Parathyroid adenoma (tissue), 2 donors: ENCODE measurements at regions not wholly inside any gene's neighbourhood (a gene's known extent, or its start where the extent isn't known, plus 50 kb on each side); places are given as distances from the start of the nearest gene placed in this dataset.

Experiments used
- H2AFZ ChIP-seq: fragments of 300-600 bp; sonication (generic); one replicate; pipeline ENCODE4 v1.7.0; 2017; ENCODE audit warnings: antibody characterized with exemption, mild to moderate bottlenecking
- H3K27ac ChIP-seq: fragments of 300-600 bp; sonication (generic); one replicate; pipeline ENCODE4 v1.7.0; 2017
- H3K27me3 ChIP-seq: fragments of 300-600 bp; sonication (generic); one replicate; pipeline ENCODE4 v1.7.0; 2017; ENCODE audit warnings: low read length; ENCODE audit not compliant: control insufficient read depth, insufficient read depth
- H3K36me3 ChIP-seq: fragments of 300-600 bp; sonication (generic); one replicate; pipeline ENCODE4 v1.7.0; 2017; ENCODE audit warnings: low read length; ENCODE audit not compliant: control insufficient read depth, insufficient read depth
- H3K4me1 ChIP-seq: fragments of 300-600 bp; sonication (generic); one replicate; pipeline ENCODE4 v1.7.0; 2017; ENCODE audit warnings: control low read depth
- H3K4me2 ChIP-seq: fragments of 300-600 bp; sonication (generic); one replicate; pipeline ENCODE4 v1.7.0; 2017; ENCODE audit warnings: low read length
- H3K4me3 ChIP-seq: fragments of 300-600 bp; sonication (generic); one replicate; pipeline ENCODE4 v1.7.0; 2017; ENCODE audit warnings: low read depth, low read length
- H3K79me2 ChIP-seq: fragments of 300-600 bp; sonication (generic); one replicate; pipeline ENCODE4 v1.7.0; 2017; ENCODE audit warnings: control low read depth
- H3K9ac ChIP-seq: fragments of 300-600 bp; sonication (generic); one replicate; pipeline ENCODE4 v1.7.0; 2017; ENCODE audit warnings: mild to moderate bottlenecking
- H3K9me3 ChIP-seq: fragments of 300-600 bp; sonication (generic); one replicate; pipeline ENCODE4 v1.7.0; 2017; ENCODE audit warnings: low read length; ENCODE audit not compliant: control insufficient read depth
- TF ChIP-seq, protein P1 (sequence below): fragments of 300-600 bp; sonication (generic); IDR thresholded peaks from one replicate; pipeline ENCODE4 v1.7.0; 2017; ENCODE audit warnings: antibody characterized with exemption, mild to moderate bottlenecking
- donor health status: primary hyperparathyroidism.

DNA sequence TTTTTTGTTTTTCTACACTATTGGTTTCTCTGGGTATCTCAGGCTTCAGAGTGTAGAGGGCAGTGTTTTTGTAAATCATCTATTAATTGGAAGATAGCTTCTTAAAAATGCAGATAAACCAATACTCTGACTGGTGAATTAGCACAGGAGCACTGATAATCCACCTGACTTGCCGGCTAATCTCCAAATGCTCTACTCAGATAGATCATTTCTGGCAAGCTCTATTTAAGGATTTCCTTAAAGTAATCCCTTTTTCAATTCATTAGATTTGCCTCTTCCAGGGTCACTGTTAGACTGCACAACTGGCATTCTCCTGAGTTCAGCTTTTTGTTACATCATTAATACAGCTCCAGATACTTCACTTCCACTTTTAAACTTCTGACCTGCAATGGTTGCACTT lies 1390.3 kb upstream of the NUDT12 start:
- H3K27ac ChIP-seq: no peak overlapping the region
- TF ChIP-seq, protein P1, sequence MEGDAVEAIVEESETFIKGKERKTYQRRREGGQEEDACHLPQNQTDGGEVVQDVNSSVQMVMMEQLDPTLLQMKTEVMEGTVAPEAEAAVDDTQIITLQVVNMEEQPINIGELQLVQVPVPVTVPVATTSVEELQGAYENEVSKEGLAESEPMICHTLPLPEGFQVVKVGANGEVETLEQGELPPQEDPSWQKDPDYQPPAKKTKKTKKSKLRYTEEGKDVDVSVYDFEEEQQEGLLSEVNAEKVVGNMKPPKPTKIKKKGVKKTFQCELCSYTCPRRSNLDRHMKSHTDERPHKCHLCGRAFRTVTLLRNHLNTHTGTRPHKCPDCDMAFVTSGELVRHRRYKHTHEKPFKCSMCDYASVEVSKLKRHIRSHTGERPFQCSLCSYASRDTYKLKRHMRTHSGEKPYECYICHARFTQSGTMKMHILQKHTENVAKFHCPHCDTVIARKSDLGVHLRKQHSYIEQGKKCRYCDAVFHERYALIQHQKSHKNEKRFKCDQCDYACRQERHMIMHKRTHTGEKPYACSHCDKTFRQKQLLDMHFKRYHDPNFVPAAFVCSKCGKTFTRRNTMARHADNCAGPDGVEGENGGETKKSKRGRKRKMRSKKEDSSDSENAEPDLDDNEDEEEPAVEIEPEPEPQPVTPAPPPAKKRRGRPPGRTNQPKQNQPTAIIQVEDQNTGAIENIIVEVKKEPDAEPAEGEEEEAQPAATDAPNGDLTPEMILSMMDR: no peak

DNA sequence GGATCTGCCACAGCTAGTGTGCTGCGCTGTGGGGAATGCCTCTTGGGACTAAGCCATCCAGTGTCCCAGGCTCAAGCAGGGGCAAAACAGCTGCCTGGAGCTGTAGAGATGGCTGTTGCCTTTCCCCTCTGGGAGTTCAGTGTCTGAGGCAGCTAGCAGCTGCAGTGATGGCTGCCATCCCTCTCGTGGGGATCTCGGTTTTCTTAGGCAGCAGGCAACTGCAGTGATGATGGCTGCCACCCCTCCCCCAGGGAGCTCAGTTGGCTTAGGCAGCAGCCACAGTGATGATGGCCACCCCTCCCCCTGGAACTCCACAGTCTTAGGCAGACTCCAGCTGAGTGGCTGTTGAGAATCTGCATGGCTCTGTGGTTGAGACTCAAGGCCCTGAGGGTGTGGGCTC lies 1389.2 kb upstream of the NUDT12 start:
- TF ChIP-seq, protein P1: no peak
- Histone ChIP-seq H3K9ac (no peak overlapping the region), H3K36me3 (no peaks in the 10 kb centered on the region)

More for the DNA sequence above, 1390.3 kb upstream of the NUDT12 start:
- Histone ChIP-seq H3K36me3 (no peaks in the 10 kb centered on the region), H3K4me2 (no peak overlapping the region), H3K79me2 (no peaks in the 10 kb centered on the region), H3K27me3 (no peaks in the 10 kb centered on the region), H3K4me1 (no peaks in the 10 kb centered on the region), H3K4me3 (no peak overlapping the region), H3K9ac (no peak overlapping the region), H2AFZ (no peak overlapping the region), H3K9me3 (no peaks in the 10 kb centered on the region)

DNA sequence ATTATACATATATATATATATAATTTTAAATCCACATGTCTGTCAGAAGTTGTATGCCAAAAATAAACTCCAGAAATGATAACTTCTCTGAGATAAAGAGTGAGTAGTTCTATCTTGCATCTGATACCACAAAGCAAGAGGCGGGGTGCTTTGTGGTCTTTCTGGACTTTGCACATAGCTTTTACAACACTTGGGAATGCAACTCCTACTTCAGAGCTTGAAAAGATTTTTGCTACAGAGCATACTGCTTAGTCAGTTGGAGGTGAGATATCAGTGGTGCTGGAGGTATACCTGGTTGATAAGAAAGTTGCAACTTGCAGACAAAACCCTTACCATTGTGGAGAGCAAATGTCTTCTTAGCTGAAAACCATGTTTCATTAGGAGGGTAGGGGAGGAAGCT lies 1384.5 kb upstream of the NUDT12 start:
- Histone ChIP-seq H2AFZ (no peak overlapping the region), H3K27me3 (no peaks in the 10 kb centered on the region), H3K4me1 (no peaks in the 10 kb centered on the region), H3K9ac (no peak overlapping the region), H3K36me3 (no peaks in the 10 kb centered on the region), H3K27ac (no peak overlapping the region), H3K4me3 (no peak overlapping the region), H3K9me3 (no peaks in the 10 kb centered on the region), H3K79me2 (no peaks in the 10 kb centered on the region), H3K4me2 (no peak overlapping the region)
- TF ChIP-seq, protein P1: no peak

More for the DNA sequence above, 1389.2 kb upstream of the NUDT12 start:
- H3K4me1 ChIP-seq: no peaks in the 10 kb centered on the region
- no peaks in the 10 kb centered on the region for H3K9me3 ChIP-seq
- no peak overlapping the region for H2AFZ ChIP-seq
- H3K27me3 ChIP-seq: no peaks in the 10 kb centered on the region
- H3K4me3 ChIP-seq: no peak overlapping the region
- no peak overlapping the region for H3K4me2 ChIP-seq
- H3K27ac ChIP-seq: no peak overlapping the region
- no peaks in the 10 kb centered on the region for H3K79me2 ChIP-seq

GRCh38 chr5:104942735-104943134 lies 1380.1 kb upstream of the NUDT12 start:
- Histone ChIP-seq H3K36me3 (no peaks in the 10 kb centered on the region), H3K4me3 (no peak overlapping the region), H3K9me3 (no peaks in the 10 kb centered on the region), H3K4me1 (no peaks in the 10 kb centered on the region), H3K27ac (no peak overlapping the region), H3K27me3 (no peaks in the 10 kb centered on the region), H3K4me2 (no peak overlapping the region), H3K79me2 (no peaks in the 10 kb centered on the region), H3K9ac (no peak overlapping the region), H2AFZ (no peak overlapping the region)
- TF ChIP-seq, protein P1: no peak

DNA sequence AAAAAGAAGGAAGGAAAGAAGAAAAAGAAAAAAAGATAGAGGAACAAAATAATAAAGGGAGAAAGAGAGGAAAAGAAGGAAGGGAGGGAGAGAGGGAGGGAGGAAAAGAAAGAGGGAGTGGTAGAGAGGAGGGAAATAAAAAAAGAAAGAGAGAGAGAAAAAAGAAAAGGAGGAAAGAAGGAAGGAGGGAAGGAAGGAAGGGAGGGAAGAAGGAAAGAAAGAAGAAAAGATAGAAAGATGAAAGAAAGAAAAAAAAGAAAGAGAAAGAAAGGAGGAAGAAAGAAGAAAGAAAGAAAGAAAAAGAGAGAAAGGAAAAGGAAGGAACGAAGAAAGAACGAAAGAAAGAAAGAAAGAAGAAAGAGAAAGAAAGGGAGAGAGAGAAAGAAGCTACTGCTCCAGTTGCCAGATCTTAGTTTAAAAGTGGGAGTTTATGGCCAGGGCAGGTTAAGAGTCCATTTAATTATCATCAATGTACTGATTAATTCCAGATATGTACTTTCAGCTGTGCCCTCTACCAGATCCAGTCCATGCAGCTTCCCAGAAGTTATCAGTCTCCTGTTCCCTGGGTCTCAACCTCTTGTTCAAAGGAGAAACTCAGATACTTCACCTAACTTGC lies 1378.5 kb upstream of the NUDT12 start:
- no peak overlapping the region for H2AFZ ChIP-seq
- TF ChIP-seq, protein P1: no peak
- H3K4me2 ChIP-seq: no peak overlapping the region
- no peak overlapping the region for H3K9ac ChIP-seq
- no peaks in the 10 kb centered on the region for H3K36me3 ChIP-seq
- H3K4me3 ChIP-seq: no peak overlapping the region
- no peaks in the 10 kb centered on the region for H3K9me3 ChIP-seq
- no peak overlapping the region for H3K27ac ChIP-seq
- H3K79me2 ChIP-seq: no peaks in the 10 kb centered on the region
- H3K4me1 ChIP-seq: no peaks in the 10 kb centered on the region
- no peaks in the 10 kb centered on the region for H3K27me3 ChIP-seq
